ENCODE measurements at regions not wholly inside any gene's neighbourhood (a gene's known extent, or its start where the extent isn't known, plus 50 kb on each side); places are given as distances from the start of the nearest gene placed in this dataset.
A peak's percentile ranks its signal among the peaks of the same experiment; 100 is the strongest.

- H3K14ac ChIP-seq (ENCODE audit: insufficient read depth, low read length) = no peak overlapping the region
- no peaks in the 10 kb centered on the region for H3K27me3 ChIP-seq (ENCODE audit: insufficient read depth, low read length)
- no peaks in the 10 kb centered on the region for H3K23me2 ChIP-seq (ENCODE audit: insufficient read length, low read depth, low read length, poor library complexity, severe bottlenecking)
- H3K4ac ChIP-seq (ENCODE audit: low read depth, low read length) = no peak overlapping the region
- H3K79me1 ChIP-seq (ENCODE audit: insufficient read depth, low read depth, low read length, poor library complexity, severe bottlenecking) = no peaks in the 10 kb centered on the region
- TF ChIP-seq CTCF (conservative IDR thresholded peaks at IDR 0.05) = no peak
- no peaks in the 10 kb centered on the region for H3K79me2 ChIP-seq (ENCODE audit: insufficient read depth, low read length)
- H2BK5ac ChIP-seq (ENCODE audit: insufficient read length, low read length) = no peak overlapping the region
- Mint-ChIP-seq H3K36me3 (ENCODE audit: insufficient read depth in 1 of 3, low read depth in 3 of 3) (no peaks in the 10 kb centered on the region), H3K9me3 (no peaks in the 10 kb centered on the region), H3K4me3 (no peak overlapping the region), H3K27me3 (ENCODE audit: low read depth) (no peaks in the 10 kb centered on the region), H3K4me1 (peaks cover 15 to 16% of the 10 kb centered on the region in 2 experiments), H3K27ac (peak overlapping the region in 1 of 3 experiments; percentile 94; a peak in 2 of 7 replicates)
- H3K9ac ChIP-seq (ENCODE audit: extremely low read depth, insufficient read length, low read length) = no peak overlapping the region
- H4K91ac ChIP-seq (ENCODE audit: insufficient read length, low read depth, low read length) = no peak overlapping the region
- no peak overlapping the region for H3K27ac ChIP-seq (ENCODE audit: insufficient read length, low read depth, low read length)
- no peak overlapping the region for H3K4me2 ChIP-seq (ENCODE audit: insufficient read depth, insufficient read length, low read length)
- no peaks in the 10 kb centered on the region for H3K9me3 ChIP-seq (ENCODE audit: control insufficient read depth, low read depth, low read length)
- 0 out of 2 replicates have a peak, but pooled peaks cover 1% of the 10 kb centered on the region for H3K4me1 ChIP-seq (ENCODE audit: insufficient read depth, low read length)
- H2BK12ac ChIP-seq (ENCODE audit: insufficient read length, low read depth, low read length) = no peak overlapping the region
- DNase-seq = no peak
- no peak overlapping the region for H2BK120ac ChIP-seq (ENCODE audit: low read depth, low read length, poor library complexity, severe bottlenecking)
- H2AFZ ChIP-seq (ENCODE audit: low read length) = no peak overlapping the region
- H3K23ac ChIP-seq (ENCODE audit: insufficient read length, low read depth, low read length) = no peak overlapping the region
- H4K20me1 ChIP-seq (ENCODE audit: control insufficient read depth, insufficient read depth, insufficient read length) = no peaks in the 10 kb centered on the region
- WGBS (ENCODE audit: extremely low coverage, insufficient read length, low lambda C conversion rate) = no CpG with 5 or more reads among the region's 3 CpGs
- no peak overlapping the region for H4K8ac ChIP-seq (replicated peaks; ENCODE audit: insufficient read length, low read depth, low read length)
- no peak overlapping the region for H2BK20ac ChIP-seq (ENCODE audit: low read depth, low read length, poor library complexity, severe bottlenecking)
- H3K18ac ChIP-seq (ENCODE audit: insufficient read length, low read depth, low read length) = no peak overlapping the region
- H2AK5ac ChIP-seq (ENCODE audit: insufficient read length, low read length) = no peak overlapping the region
- no peak overlapping the region for H4K5ac ChIP-seq (ENCODE audit: insufficient read length, low read depth, low read length)
- no peak overlapping the region for H2BK15ac ChIP-seq (ENCODE audit: low read depth, low read length)
- H3K56ac ChIP-seq (ENCODE audit: insufficient read length, low read depth, low read length) = no peak overlapping the region
- no peak overlapping the region for H3T11ph ChIP-seq (ENCODE audit: low read length)
Observed at GRCh38 chr4:120158841-120159463, 92.3 kb upstream of the MAD2L1 start.

Measured in H9 (cell line).